ENCODE measurements at regions not wholly inside any gene's neighbourhood (a gene's known extent, or its start where the extent isn't known, plus 50 kb on each side); places are given as distances from the start of the nearest gene placed in this dataset.

GRCh38 chr1:228984646-228985631, 249.7 kb downstream of the RHOU start:
- whole genome bisulfite sequencing, 4 donors = 85 to 97% (median 94%) methylated on average over 7 of the region's 7 CpGs
- no peak overlapping the region for H3K27ac ChIP-seq
- no peak overlapping the region for H3K4me3 ChIP-seq
- DNase-seq = peak in 1 of 7 donors; percentile 41
- intact Hi-C loops (cut with DNase I) = no loop called here
- peaks cover 0 to 5% of the 10 kb centered on the region in 2 donors for H3K4me1 ChIP-seq (replicated peaks in 1 of 2)
- H3K27me3 ChIP-seq = no peaks in the 10 kb centered on the region
- H3K36me3 ChIP-seq (replicated peaks in 1 of 2) = no peaks in the 10 kb centered on the region
- no peaks in the 10 kb centered on the region for H3K9me3 ChIP-seq (replicated peaks in 1 of 3)
- TF ChIP-seq CTCF (IDR thresholded peaks at IDR 0.05) (no peak), POLR2A (IDR thresholded peaks at IDR 0.05) (no peak)

GRCh38 chr1:228985661-228986060, 250.4 kb downstream of the RHOU start:
- DNase-seq = peak in 1 of 7 donors; percentile 35
- H3K36me3 ChIP-seq (replicated peaks in 1 of 2) = no peaks in the 10 kb centered on the region
- no peak overlapping the region for H3K27ac ChIP-seq
- intact Hi-C loops (cut with DNase I) = no loop called here
- H3K27me3 ChIP-seq = no peaks in the 10 kb centered on the region
- no peak overlapping the region for H3K4me3 ChIP-seq
- H3K4me1 ChIP-seq (replicated peaks in 1 of 2) = peaks cover 0 to 9% of the 10 kb centered on the region in 2 donors
- WGBS, 4 donors = 90 to 96% (median 95%) methylated on average over 2 of the region's 2 CpGs
- no peak for TF ChIP-seq CTCF (IDR thresholded peaks at IDR 0.05)
- no peak for TF ChIP-seq POLR2A (IDR thresholded peaks at IDR 0.05)
- no peaks in the 10 kb centered on the region for H3K9me3 ChIP-seq (replicated peaks in 1 of 3)

GRCh38 chr1:228986093-228986904, 251.0 kb downstream of the RHOU start:
- DNase-seq = peak; percentile 35 to 65 (median 52)
- H3K36me3 ChIP-seq (replicated peaks in 1 of 2) = no peaks in the 10 kb centered on the region
- no peak overlapping the region for H3K4me3 ChIP-seq
- no peak for TF ChIP-seq POLR2A (IDR thresholded peaks at IDR 0.05)
- TF ChIP-seq CTCF (IDR thresholded peaks at IDR 0.05) = no peak
- H3K4me1 ChIP-seq (replicated peaks in 1 of 2) = peaks cover 0 to 16% of the 10 kb centered on the region in 2 donors
- no peak overlapping the region for H3K27ac ChIP-seq
- WGBS, 4 donors = 74 to 79% (median 78%) methylated on average over 13 to 22 of the region's 22 CpGs
- no peaks in the 10 kb centered on the region for H3K9me3 ChIP-seq (replicated peaks in 1 of 3)
- intact Hi-C loops (cut with DNase I) = no loop called here
- no peaks in the 10 kb centered on the region for H3K27me3 ChIP-seq

- Histone ChIP-seq H3K27ac (no peak overlapping the region), H3K27me3 (no peaks in the 10 kb centered on the region), H3K9me3 (replicated peaks in 1 of 3) (no peaks in the 10 kb centered on the region), H3K4me1 (replicated peaks in 1 of 2) (peaks cover 0 to 18% of the 10 kb centered on the region in 2 donors), H3K36me3 (replicated peaks in 1 of 2) (no peaks in the 10 kb centered on the region), H3K4me3 (no peak overlapping the region)
- 75 to 97% (median 82%) methylated on average over 7 of the region's 7 CpGs for WGBS, 4 donors
- TF ChIP-seq POLR2A (IDR thresholded peaks at IDR 0.05) (no peak), CTCF (IDR thresholded peaks at IDR 0.05) (no peak)
- intact Hi-C loops (cut with DNase I) = no loop called here
- DNase-seq = no peak
Measured at GRCh38 chr1:228987286-228987685, 252.0 kb downstream of the RHOU start.
